ENCODE measurements at regions not wholly inside any gene's neighbourhood (a gene's known extent, or its start where the extent isn't known, plus 50 kb on each side); places are given as distances from the start of the nearest gene placed in this dataset.
"Not testable (repeated sequence)": the region's sequence is repeated elsewhere in the genome, so short reads cannot be mapped to it uniquely, and the experiment has no call there.

DNA sequence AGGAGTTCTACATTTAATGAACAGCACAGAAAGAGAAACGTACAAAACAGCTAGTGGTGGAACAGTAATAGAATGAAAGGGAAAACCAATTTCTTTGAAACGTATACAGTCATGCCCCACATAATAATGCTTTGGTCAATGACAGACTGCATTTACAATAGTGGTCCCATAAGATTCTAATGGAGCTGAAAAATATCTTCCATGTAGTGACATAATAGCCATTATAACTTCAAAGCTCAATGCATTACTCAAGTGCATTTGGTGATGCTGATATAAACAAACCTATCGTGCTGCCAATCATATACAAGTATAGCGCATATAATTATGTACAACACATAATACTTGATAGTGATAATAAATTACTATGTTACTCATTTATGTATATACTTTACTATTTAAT lies 1008.9 kb upstream of the FOXG1 start:
- TF ChIP-seq, protein P1, sequence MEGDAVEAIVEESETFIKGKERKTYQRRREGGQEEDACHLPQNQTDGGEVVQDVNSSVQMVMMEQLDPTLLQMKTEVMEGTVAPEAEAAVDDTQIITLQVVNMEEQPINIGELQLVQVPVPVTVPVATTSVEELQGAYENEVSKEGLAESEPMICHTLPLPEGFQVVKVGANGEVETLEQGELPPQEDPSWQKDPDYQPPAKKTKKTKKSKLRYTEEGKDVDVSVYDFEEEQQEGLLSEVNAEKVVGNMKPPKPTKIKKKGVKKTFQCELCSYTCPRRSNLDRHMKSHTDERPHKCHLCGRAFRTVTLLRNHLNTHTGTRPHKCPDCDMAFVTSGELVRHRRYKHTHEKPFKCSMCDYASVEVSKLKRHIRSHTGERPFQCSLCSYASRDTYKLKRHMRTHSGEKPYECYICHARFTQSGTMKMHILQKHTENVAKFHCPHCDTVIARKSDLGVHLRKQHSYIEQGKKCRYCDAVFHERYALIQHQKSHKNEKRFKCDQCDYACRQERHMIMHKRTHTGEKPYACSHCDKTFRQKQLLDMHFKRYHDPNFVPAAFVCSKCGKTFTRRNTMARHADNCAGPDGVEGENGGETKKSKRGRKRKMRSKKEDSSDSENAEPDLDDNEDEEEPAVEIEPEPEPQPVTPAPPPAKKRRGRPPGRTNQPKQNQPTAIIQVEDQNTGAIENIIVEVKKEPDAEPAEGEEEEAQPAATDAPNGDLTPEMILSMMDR (IDR thresholded peaks at IDR 0.05) = not testable (repeated sequence)
- TF ChIP-seq POLR2A (IDR thresholded peaks at IDR 0.05) = not testable (repeated sequence)

Measured in heart left ventricle (tissue), 13 donors.